ENCODE measurements at regions not wholly inside any gene's neighbourhood (a gene's known extent, or its start where the extent isn't known, plus 50 kb on each side); places are given as distances from the start of the nearest gene placed in this dataset.

- TF ChIP-seq, protein P1, sequence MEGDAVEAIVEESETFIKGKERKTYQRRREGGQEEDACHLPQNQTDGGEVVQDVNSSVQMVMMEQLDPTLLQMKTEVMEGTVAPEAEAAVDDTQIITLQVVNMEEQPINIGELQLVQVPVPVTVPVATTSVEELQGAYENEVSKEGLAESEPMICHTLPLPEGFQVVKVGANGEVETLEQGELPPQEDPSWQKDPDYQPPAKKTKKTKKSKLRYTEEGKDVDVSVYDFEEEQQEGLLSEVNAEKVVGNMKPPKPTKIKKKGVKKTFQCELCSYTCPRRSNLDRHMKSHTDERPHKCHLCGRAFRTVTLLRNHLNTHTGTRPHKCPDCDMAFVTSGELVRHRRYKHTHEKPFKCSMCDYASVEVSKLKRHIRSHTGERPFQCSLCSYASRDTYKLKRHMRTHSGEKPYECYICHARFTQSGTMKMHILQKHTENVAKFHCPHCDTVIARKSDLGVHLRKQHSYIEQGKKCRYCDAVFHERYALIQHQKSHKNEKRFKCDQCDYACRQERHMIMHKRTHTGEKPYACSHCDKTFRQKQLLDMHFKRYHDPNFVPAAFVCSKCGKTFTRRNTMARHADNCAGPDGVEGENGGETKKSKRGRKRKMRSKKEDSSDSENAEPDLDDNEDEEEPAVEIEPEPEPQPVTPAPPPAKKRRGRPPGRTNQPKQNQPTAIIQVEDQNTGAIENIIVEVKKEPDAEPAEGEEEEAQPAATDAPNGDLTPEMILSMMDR (IDR thresholded peaks at IDR 0.05), result no peak
- TF ChIP-seq HOXA7 (CRISPR knock-in tag; IDR thresholded peaks at IDR 0.05), result no peak
- no peak for TF ChIP-seq SREBF2 (IDR thresholded peaks at IDR 0.05)
- TF ChIP-seq MYC (IDR thresholded peaks at IDR 0.05; ENCODE audit: borderline replicate concordance, low read length), result no peak
Observed at GRCh38 chr1:2877391-2877790, 75.9 kb upstream of the TTC34 start.

Data from A549 (cell line).